HG03442 (cell line): ENCODE measurements at regions not wholly inside any gene's neighbourhood (a gene's known extent, or its start where the extent isn't known, plus 50 kb on each side); places are given as distances from the start of the nearest gene placed in this dataset.

Experiments used
- ATAC-seq: cut with Tn5 transposase; IDR thresholded peaks from one replicate; pipeline ENCODE4 v1.9.1; 2021; ENCODE audit warnings: mild to moderate bottlenecking, moderate library complexity; ENCODE audit not compliant: unreplicated experiment

DNA sequence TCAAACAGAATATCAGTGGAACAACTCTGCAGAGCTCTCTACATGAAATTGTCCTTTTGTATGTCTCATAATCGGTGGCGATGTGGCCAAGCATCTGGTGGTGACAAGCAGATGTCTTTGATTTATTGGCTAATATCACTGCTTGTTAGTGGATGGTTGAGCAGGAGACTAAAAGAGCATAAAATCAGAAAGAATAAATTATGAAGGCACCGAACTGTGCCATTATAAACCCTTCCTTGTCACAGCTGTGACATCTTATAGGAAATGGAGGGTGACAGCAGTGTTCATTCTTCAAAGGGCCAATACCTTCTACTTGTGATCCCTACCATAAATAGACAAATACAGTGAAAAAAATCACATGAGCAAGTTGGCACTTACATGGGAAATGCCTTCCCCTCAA, 1404.3 kb downstream of the MAT2B start:
- no peak for ATAC-seq

DNA sequence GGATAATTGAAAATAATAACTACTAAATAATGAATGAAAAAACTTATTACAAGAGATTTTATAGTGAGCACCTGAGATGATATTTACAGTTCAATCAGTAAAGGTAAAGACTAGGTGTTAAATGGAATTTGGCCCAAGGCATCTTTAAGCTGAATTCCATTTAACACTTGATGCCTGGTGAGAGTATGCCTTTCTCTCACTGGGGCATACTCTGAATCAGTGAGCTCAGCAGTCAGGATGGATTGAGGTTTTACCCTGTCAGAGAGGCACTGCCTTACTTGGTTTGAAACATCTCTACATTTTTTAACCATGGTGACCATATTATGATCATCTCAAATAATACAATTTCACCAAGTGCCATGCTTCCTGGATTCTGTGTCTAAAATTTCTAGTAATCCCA, 1416.3 kb downstream of the MAT2B start:
- ATAC-seq, result no peak

DNA sequence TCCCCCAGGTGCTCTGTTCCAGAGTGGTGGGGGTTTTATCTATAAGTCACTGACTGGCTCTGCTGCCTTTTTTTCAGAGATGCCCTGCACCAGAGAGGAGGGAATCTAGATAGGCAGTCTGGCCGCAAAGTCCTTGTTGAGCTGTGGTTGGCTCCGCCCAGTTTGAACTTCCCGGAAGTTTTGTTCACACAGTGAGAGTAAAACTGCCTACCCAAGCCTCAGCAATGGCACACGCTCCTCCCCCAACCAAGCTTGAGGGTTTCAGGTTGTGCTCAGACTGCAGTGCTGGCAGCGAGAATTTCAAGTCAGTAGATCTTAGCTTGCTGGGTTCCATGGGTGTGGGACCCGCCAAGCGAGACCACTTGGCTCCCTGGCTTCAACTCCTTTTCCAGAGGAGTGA, 1428.6 kb downstream of the MAT2B start:
- no peak for ATAC-seq

GRCh38 chr5:164934561-164934960, 1429.1 kb downstream of the MAT2B start:
- ATAC-seq, result no peak

- no peak for ATAC-seq
These were observed 1435.7 kb downstream of the MAT2B start for GRCh38 chr5:164941132-164941531.

DNA sequence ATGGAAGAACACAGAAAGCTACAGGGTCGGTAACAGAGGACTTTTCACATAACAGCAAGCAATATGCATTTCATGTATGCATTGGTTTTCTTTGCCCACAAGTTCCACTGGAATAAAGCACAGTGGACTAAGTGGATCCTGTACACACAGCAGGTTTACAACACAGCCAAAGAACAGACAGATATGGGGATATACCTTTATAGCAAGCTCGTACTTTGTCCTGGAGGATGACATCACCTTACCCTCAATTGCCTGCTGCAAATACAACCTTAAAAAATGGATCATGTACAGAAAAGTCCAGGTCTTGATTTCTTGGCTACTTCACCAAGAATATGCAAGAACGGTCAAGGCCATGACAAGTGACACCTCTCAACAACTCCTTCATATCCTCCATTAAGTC, 1445.5 kb downstream of the MAT2B start:
- no peak for ATAC-seq

DNA sequence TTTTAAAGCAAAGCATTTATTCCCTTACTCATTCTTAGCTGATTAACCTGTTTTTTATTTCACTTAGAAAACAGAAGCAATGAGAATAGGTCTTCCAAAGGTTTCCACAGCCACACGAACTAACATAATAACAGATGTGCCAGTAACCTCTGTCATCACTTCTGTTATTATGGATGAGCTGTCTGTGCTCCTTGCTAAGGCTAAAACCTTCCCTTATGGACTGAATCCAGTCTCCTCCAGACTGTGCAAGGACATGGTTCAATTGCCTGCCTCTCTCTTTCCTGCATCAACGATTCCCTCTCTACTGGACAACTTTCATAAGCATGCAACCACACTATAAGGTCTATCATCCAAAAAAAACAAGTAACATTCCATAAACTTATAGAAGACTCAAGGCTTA, 1446.2 kb downstream of the MAT2B start:
- no peak for ATAC-seq

DNA sequence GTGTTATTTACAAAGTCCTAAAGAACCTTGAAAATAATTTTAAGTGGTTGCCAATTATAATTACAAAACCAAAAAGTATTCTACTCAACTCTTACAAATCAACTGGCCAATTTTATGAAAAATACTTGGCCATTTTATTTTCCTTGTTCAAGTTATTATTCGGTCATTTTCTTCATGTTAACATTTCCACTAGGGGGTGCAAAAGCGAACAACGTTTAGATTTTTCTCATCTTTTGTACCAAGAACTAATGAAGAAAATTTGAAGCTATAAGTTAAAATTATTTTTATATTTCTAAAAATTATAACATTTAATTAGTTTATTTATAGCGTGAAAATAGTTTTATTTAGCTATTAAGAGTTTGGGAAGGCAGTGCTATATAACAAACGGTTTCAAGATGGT, 1453.3 kb downstream of the MAT2B start:
- ATAC-seq, result no peak

DNA sequence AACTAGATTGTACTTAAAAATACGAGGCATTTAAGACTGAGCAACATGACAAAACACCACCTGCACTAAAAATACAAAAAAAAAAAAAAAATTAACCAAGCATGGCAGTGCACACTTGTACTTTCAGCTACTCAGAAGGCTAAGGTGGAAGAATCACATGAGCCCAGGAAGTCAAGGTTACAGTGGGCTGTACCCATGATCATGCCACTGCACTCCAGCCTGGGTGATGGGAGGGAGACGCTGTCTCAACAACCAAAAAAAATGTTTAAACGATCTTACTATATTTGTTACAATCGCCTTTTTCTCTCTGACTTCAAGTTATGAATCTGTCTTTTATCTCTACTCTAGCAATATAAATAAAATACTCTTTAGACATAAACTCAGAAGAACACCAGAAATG, 1454.3 kb downstream of the MAT2B start:
- ATAC-seq, result no peak

- ATAC-seq, result no peak
These were observed 1457.0 kb downstream of the MAT2B start for GRCh38 chr5:164962329-164962961.

DNA sequence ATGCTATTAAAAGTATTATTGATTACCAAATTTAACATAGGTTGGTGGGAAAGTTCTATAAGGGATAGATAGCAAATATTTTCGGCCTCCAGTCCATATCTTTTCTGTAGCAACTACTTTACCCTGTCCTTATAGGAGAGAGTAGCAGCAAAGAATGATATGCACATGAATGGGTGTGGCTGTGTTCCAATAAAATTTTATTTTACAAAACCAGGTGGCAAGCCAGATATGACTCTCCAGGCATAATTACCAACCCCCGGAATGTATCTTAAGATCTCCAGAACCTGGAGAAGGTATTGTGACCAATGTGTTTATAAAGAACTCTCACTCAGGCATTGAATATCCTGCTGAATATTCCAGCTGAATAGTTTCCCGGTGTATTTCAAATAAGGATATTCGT, 1461.2 kb downstream of the MAT2B start:
- ATAC-seq, result no peak

GRCh38 chr5:164967354-164967753, 1461.9 kb downstream of the MAT2B start:
- ATAC-seq, result no peak

DNA sequence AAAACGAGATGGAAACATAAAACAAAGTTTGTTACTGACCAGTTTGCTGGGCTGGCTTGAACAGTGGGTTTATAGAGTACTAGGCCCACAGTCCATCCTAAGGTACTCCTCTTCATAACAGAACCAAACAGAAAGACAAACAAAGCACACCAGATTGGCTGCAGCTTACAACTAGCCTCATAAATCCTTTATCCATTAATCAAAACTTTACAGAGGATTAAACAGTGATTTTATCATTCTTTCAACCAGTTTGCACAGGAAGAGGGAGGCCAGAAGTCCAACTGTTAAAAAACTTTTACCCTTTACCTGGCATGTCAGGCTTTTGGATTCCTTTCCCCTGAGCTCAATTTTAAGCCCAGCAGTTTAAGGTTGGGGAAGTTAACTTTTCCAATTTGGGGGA, 1467.6 kb downstream of the MAT2B start:
- ATAC-seq, result no peak

- ATAC-seq, result no peak
These were observed 1470.6 kb downstream of the MAT2B start for GRCh38 chr5:164975986-164976385.

DNA sequence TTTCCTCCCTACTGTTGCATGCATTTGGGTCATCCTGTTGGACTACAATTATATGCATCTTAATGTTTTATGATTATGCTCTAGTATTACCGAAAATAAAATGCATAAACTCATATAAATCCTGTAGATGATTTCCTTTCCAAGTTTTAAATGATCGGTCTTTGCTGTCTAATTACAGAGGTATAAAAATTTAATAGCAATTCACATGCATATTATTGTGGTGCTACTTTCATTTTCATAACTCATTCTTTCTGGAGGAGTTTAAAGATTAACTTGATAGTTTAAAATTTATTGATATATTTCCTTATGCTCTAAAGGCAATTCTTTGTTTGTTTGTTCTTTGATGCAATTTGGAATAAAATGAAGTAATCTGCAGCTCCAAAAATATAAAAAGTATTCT, 1475.1 kb downstream of the MAT2B start:
- no peak for ATAC-seq

DNA sequence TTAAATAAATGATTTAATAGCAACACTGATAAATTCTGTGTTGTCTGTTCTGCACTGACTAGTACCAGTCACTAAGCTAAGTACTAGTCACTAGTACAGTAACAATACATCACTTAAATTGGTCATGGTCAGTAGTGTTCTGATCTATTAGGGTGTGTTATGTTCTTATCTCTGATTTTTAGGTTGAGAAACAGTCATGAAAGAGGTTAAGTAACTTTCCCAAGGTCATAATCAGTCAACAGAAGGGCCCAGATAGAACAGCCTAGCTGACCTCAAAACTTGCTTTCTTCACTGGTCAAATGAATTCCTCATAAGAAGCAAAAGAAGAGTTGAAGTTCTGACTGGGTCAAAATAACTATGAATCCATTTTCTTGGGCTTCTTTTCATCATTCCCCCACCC, 1492.7 kb downstream of the MAT2B start:
- no peak for ATAC-seq

DNA sequence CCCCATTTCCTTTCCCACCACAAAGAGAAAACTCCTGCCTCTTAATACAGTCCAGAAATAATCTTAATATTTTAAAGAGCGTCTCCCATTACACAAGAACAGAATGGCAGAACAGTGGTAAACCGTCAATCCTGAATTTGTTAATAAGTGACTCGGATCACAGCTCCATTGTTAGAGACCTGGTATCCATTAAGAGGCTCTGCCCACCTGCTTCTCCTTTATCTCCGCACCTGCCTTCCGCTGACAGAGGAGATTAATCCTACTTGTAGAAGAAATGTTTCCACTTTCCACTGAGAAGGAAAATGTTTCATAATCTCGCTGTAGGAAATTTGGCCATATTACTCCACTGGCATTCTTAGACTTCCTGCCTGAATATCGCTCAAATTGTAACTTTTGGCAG, 1493.2 kb downstream of the MAT2B start:
- ATAC-seq, result no peak

- ATAC-seq, result no peak
These were observed 1495.2 kb downstream of the MAT2B start for GRCh38 chr5:165000479-165001190.

GRCh38 chr5:165003283-165003682, 1497.9 kb downstream of the MAT2B start:
- no peak for ATAC-seq

- ATAC-seq, result no peak
These were observed 1498.8 kb downstream of the MAT2B start for GRCh38 chr5:165004175-165004574.

DNA sequence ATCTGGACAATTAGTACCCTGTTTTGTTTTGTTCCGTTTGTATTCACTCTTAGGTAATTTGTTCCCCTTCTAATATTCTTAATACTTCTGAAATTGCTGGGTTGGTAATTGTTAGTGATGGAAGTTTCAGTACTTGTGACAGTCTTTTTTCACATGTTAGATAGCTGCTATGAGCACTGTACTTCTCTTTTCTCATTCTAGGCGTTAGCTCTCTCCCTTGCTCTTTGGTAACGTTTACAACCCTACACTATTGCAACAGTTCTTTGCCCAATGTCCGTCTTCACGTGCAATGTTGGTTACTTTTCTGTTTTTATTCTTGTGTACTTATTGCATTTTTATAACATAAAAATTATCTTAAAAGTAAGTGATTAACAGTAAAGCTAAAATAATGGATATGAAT, 1509.0 kb downstream of the MAT2B start:
- ATAC-seq, result no peak

DNA sequence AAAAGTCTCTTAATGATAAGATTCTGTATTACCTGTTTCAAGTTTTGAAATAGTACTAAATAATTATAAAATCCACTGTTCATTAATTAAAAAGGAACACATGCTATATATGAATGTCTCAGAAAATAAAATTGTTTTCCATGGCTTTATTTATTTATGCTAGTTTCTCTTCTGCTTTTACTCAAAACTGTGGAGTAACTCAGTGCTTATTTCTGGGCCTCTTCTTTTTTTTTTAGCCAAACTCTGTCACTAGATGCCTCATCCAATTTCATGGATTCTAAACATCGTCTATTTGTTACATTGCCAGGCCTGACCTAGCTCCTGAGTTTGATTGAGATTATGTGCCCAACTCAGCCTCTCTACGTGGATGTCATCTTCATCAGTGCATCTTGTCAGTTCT, 1509.7 kb downstream of the MAT2B start:
- no peak for ATAC-seq

- no peak for ATAC-seq
These were observed 1510.1 kb downstream of the MAT2B start for GRCh38 chr5:165015547-165015946.
